Colonic mucosa (tissue), 4 donors: ENCODE measurements at regions not wholly inside any gene's neighbourhood (a gene's known extent, or its start where the extent isn't known, plus 50 kb on each side); places are given as distances from the start of the nearest gene placed in this dataset.

ENCODE experiments used
- DNase-seq: peaks from one replicate; pipeline ENCODE4 v3.0.0-alpha.2; 2020
- H3K27ac ChIP-seq: fragments of 200-600 bp; one replicate; pipeline ENCODE4 v1.8.0; 2021
- H3K27me3 ChIP-seq: fragments of 200-600 bp; one replicate; pipeline ENCODE4 v1.8.0; 2021
- H3K36me3 ChIP-seq: fragments of 200-600 bp; one replicate; pipeline ENCODE4 v1.8.0; 2021
- H3K4me1 ChIP-seq: fragments of 200-600 bp; one replicate; pipeline ENCODE4 v1.8.0; 2021; ENCODE audit warnings: mild to moderate bottlenecking
- H3K4me3 ChIP-seq: fragments of 200-600 bp; one replicate; pipeline ENCODE4 v1.8.0; 2021
- H3K9ac ChIP-seq, 2 donors: one replicate each; pipeline ENCODE4 v1.7.0; 2013; ENCODE audit warnings: control low read depth in 2 of 2, low read depth in 2 of 2, low read length in 2 of 2
- H3K9me3 ChIP-seq: fragments of 200-600 bp; one replicate; pipeline ENCODE4 v1.8.0; 2021
- CTCF ChIP-seq: fragments of 200-600 bp; IDR thresholded peaks from one replicate; pipeline ENCODE4 v1.8.0; 2022; ENCODE audit warnings: antibody characterized with exemption, mild to moderate bottlenecking
- intact Hi-C: fragments of 100-400 bp; cut with DNase I; formaldehyde crosslinking; loops from one replicate; pipeline ENCODE4 v1.14.1; 2022
- donor health status: healthy.
- donor health status: DM: no; HTN: no; CAD: no.
- donor health status: DM: no; HTN: no; CAD: no.

GRCh38 chrX:5829469-5829868, 399.2 kb downstream of the NLGN4X start:
- TF ChIP-seq CTCF = no peak
- no peaks in the 10 kb centered on the region for H3K36me3 ChIP-seq
- no peaks in the 10 kb centered on the region for H3K4me1 ChIP-seq
- H3K9ac ChIP-seq = no peak overlapping the region
- intact Hi-C loops = no loop called here
- no peak for DNase-seq
- H3K9me3 ChIP-seq = no peaks in the 10 kb centered on the region
- H3K4me3 ChIP-seq = no peak overlapping the region
- no peaks in the 10 kb centered on the region for H3K27me3 ChIP-seq
- H3K27ac ChIP-seq = no peak overlapping the region

GRCh38 chrX:5829060-5829459, 399.6 kb downstream of the NLGN4X start:
- H3K9ac ChIP-seq = no peak overlapping the region
- intact Hi-C loops = no loop called here
- H3K27me3 ChIP-seq = no peaks in the 10 kb centered on the region
- H3K36me3 ChIP-seq = no peaks in the 10 kb centered on the region
- no peaks in the 10 kb centered on the region for H3K4me1 ChIP-seq
- TF ChIP-seq CTCF = no peak
- no peak for DNase-seq
- H3K9me3 ChIP-seq = no peaks in the 10 kb centered on the region
- H3K27ac ChIP-seq = no peak overlapping the region
- no peak overlapping the region for H3K4me3 ChIP-seq

GRCh38 chrX:5823903-5824302, 404.8 kb downstream of the NLGN4X start:
- Histone ChIP-seq H3K9me3 (no peaks in the 10 kb centered on the region), H3K4me1 (no peaks in the 10 kb centered on the region), H3K4me3 (no peak overlapping the region), H3K27ac (no peak overlapping the region), H3K36me3 (no peaks in the 10 kb centered on the region), H3K27me3 (no peaks in the 10 kb centered on the region), H3K9ac (no peak overlapping the region)
- intact Hi-C loops = no loop called here
- no peak for TF ChIP-seq CTCF
- DNase-seq = no peak

GRCh38 chrX:5810636-5811035, 418.0 kb downstream of the NLGN4X start:
- DNase-seq = no peak
- intact Hi-C loops = no loop called here
- Histone ChIP-seq H3K27ac (no peak overlapping the region), H3K9ac (no peak overlapping the region), H3K9me3 (no peaks in the 10 kb centered on the region), H3K4me3 (no peak overlapping the region), H3K4me1 (no peaks in the 10 kb centered on the region), H3K36me3 (no peaks in the 10 kb centered on the region), H3K27me3 (no peaks in the 10 kb centered on the region)
- TF ChIP-seq CTCF = no peak

- Histone ChIP-seq H3K9me3 (no peaks in the 10 kb centered on the region), H3K36me3 (no peaks in the 10 kb centered on the region), H3K27me3 (no peaks in the 10 kb centered on the region), H3K4me1 (no peaks in the 10 kb centered on the region), H3K4me3 (no peak overlapping the region), H3K27ac (no peak overlapping the region), H3K9ac (no peak overlapping the region)
- TF ChIP-seq CTCF = no peak
- intact Hi-C loops = no loop called here
- no peak for DNase-seq
Observed at GRCh38 chrX:5807181-5807580, 421.5 kb downstream of the NLGN4X start.

GRCh38 chrX:5802391-5802790, 426.3 kb downstream of the NLGN4X start:
- DNase-seq = no peak
- TF ChIP-seq CTCF = no peak
- Histone ChIP-seq H3K4me3 (no peak overlapping the region), H3K9ac (no peak overlapping the region), H3K9me3 (no peaks in the 10 kb centered on the region), H3K36me3 (no peaks in the 10 kb centered on the region), H3K27me3 (no peaks in the 10 kb centered on the region), H3K4me1 (no peaks in the 10 kb centered on the region), H3K27ac (no peak overlapping the region)
- intact Hi-C loops = no loop called here
